ENCODE measurements at regions not wholly inside any gene's neighbourhood (a gene's known extent, or its start where the extent isn't known, plus 50 kb on each side); places are given as distances from the start of the nearest gene placed in this dataset.

DNA sequence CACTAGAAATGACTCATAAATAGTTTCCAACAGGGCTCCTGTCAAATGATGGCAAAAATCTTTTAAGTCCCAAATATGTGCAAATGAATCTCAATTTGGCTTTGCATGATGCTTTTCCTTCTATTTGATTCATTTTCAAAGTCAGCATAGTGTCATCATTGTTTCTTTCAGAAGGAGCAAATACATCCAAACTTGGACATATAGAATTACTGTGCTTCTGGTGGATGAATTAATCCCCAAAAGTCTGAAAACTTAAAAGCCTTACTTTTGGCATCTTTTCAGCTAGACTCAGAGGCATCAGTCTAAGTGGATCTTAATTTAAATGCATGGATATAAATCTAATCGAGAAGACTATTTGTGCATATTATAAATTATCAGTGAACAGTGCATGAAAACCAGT is 578.1 kb upstream of the FZD8 start:
- TF ChIP-seq, protein P1, sequence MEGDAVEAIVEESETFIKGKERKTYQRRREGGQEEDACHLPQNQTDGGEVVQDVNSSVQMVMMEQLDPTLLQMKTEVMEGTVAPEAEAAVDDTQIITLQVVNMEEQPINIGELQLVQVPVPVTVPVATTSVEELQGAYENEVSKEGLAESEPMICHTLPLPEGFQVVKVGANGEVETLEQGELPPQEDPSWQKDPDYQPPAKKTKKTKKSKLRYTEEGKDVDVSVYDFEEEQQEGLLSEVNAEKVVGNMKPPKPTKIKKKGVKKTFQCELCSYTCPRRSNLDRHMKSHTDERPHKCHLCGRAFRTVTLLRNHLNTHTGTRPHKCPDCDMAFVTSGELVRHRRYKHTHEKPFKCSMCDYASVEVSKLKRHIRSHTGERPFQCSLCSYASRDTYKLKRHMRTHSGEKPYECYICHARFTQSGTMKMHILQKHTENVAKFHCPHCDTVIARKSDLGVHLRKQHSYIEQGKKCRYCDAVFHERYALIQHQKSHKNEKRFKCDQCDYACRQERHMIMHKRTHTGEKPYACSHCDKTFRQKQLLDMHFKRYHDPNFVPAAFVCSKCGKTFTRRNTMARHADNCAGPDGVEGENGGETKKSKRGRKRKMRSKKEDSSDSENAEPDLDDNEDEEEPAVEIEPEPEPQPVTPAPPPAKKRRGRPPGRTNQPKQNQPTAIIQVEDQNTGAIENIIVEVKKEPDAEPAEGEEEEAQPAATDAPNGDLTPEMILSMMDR (conservative IDR thresholded peaks at IDR 0.05; ENCODE audit: low read length): no peak
- TF ChIP-seq EZH2phosphoT487 (IDR thresholded peaks at IDR 0.05; ENCODE audit: borderline replicate concordance): no peak

Data from Loucy (cell line).